ENCODE measurements at regions not wholly inside any gene's neighbourhood (a gene's known extent, or its start where the extent isn't known, plus 50 kb on each side); places are given as distances from the start of the nearest gene placed in this dataset.

GRCh38 chr15:26477044-26477443 is 295.8 kb downstream of the GABRB3 start:
- no peak for DNase-seq

GRCh38 chr15:26475554-26475953 is 297.3 kb downstream of the GABRB3 start:
- DNase-seq = no peak

GRCh38 chr15:26472661-26473060 is 300.2 kb downstream of the GABRB3 start:
- no peak for DNase-seq

GRCh38 chr15:26461847-26462608 is 310.8 kb downstream of the GABRB3 start:
- DNase-seq = no peak

GRCh38 chr15:26460165-26460564 is 312.7 kb downstream of the GABRB3 start:
- DNase-seq = no peak

- no peak for DNase-seq
Observed at GRCh38 chr15:26455828-26456227, 317.0 kb downstream of the GABRB3 start.

- DNase-seq = no peak
Observed at GRCh38 chr15:26453914-26454313, 319.0 kb downstream of the GABRB3 start.

- DNase-seq = no peak
Observed at GRCh38 chr15:26451995-26452394, 320.9 kb downstream of the GABRB3 start.

- DNase-seq = no peak
Observed at GRCh38 chr15:26449291-26449690, 323.6 kb downstream of the GABRB3 start.

- no peak for DNase-seq
Observed at GRCh38 chr15:26443321-26443720, 329.5 kb downstream of the GABRB3 start.

- no peak for DNase-seq
Observed at GRCh38 chr15:26442680-26443079, 330.2 kb downstream of the GABRB3 start.

GRCh38 chr15:26439681-26440080 is 333.2 kb downstream of the GABRB3 start:
- DNase-seq = no peak

- DNase-seq = no peak
Observed at GRCh38 chr15:26438718-26439117, 334.1 kb downstream of the GABRB3 start.

GRCh38 chr15:26438316-26438715 is 334.6 kb downstream of the GABRB3 start:
- no peak for DNase-seq

- no peak for DNase-seq
Observed at GRCh38 chr15:26433818-26434217, 339.0 kb downstream of the GABRB3 start.

GRCh38 chr15:26433060-26433459 is 339.8 kb downstream of the GABRB3 start:
- DNase-seq = no peak

- no peak for DNase-seq
Observed at GRCh38 chr15:26421065-26421464, 351.8 kb downstream of the GABRB3 start.

GRCh38 chr15:26395624-26396023 is 377.2 kb downstream of the GABRB3 start:
- DNase-seq = no peak

- DNase-seq = no peak
Observed at GRCh38 chr15:26394801-26395200, 378.1 kb downstream of the GABRB3 start.

- DNase-seq = no peak
Observed at GRCh38 chr15:26392956-26393355, 379.9 kb downstream of the GABRB3 start.

- no peak for DNase-seq
Observed at GRCh38 chr15:26391567-26392194, 381.2 kb downstream of the GABRB3 start.

GRCh38 chr15:26382444-26383072 is 390.3 kb downstream of the GABRB3 start:
- no peak for DNase-seq

GRCh38 chr15:26378304-26378703 is 394.6 kb downstream of the GABRB3 start:
- no peak for DNase-seq
